H9 (cell line): ENCODE measurements at regions not wholly inside any gene's neighbourhood (a gene's known extent, or its start where the extent isn't known, plus 50 kb on each side); places are given as distances from the start of the nearest gene placed in this dataset.

ENCODE experiments used
- DNase-seq: peaks from one replicate; pipeline ENCODE4 v3.0.0-alpha.2; 2017
- H2AFZ ChIP-seq: one replicate; pipeline ENCODE4 v1.6.1; 2013; ENCODE audit warnings: mild to moderate bottlenecking, low read length, control low read depth, moderate library complexity
- H2AK5ac ChIP-seq: 2 replicates; pipeline ENCODE4 v1.6.1; 2013; ENCODE audit warnings: low read length, control low read depth, mixed read lengths; ENCODE audit not compliant: insufficient read length
- H2BK120ac ChIP-seq: one replicate; pipeline ENCODE4 v1.6.1; 2013; ENCODE audit warnings: low read depth, mild to moderate bottlenecking, low read length, control low read depth, inconsistent platforms; ENCODE audit not compliant: poor library complexity, severe bottlenecking
- H2BK12ac ChIP-seq: 2 replicates; pipeline ENCODE4 v1.6.1; 2013; ENCODE audit warnings: low read length, control low read depth, mixed read lengths, low read depth; ENCODE audit not compliant: insufficient read length
- H2BK15ac ChIP-seq: 2 replicates; pipeline ENCODE4 v1.6.1; 2013; ENCODE audit warnings: low read depth, low read length, control low read depth
- H2BK20ac ChIP-seq: one replicate; pipeline ENCODE4 v1.6.1; 2013; ENCODE audit warnings: low read depth, mild to moderate bottlenecking, low read length, control low read depth, inconsistent platforms; ENCODE audit not compliant: poor library complexity, severe bottlenecking
- H2BK5ac ChIP-seq: 2 replicates; pipeline ENCODE4 v1.6.1; 2013; ENCODE audit warnings: low read length, control low read depth, mixed read lengths; ENCODE audit not compliant: insufficient read length
- H3K14ac ChIP-seq: 2 replicates; pipeline ENCODE4 v1.6.1; 2013; ENCODE audit warnings: low read length, control low read depth; ENCODE audit not compliant: insufficient read depth
- H3K18ac ChIP-seq: 2 replicates; pipeline ENCODE4 v1.6.1; 2013; ENCODE audit warnings: low read depth, mild to moderate bottlenecking, mixed read lengths, low read length, control low read depth; ENCODE audit not compliant: insufficient read length
- H3K23ac ChIP-seq: 2 replicates; pipeline ENCODE4 v1.6.1; 2013; ENCODE audit warnings: low read length, control low read depth, mixed read lengths, low read depth; ENCODE audit not compliant: insufficient read length
- H3K23me2 ChIP-seq: 2 replicates; pipeline ENCODE4 v1.6.1; 2013; ENCODE audit warnings: low read depth, mild to moderate bottlenecking, mixed read lengths, low read length, control low read depth; ENCODE audit not compliant: insufficient read length, poor library complexity, severe bottlenecking
- H3K27ac ChIP-seq: 2 replicates; pipeline ENCODE4 v1.5.1; 2013; ENCODE audit warnings: low read length, control low read depth, mixed read lengths, low read depth; ENCODE audit not compliant: insufficient read length
- H3K27me3 ChIP-seq: 2 replicates; pipeline ENCODE4 v1.6.1; 2013; ENCODE audit warnings: low read length, control low read depth, inconsistent platforms; ENCODE audit not compliant: insufficient read depth
- H3K4ac ChIP-seq: 2 replicates; pipeline ENCODE4 v1.6.1; 2013; ENCODE audit warnings: low read depth, mild to moderate bottlenecking, control low read depth, inconsistent platforms, low read length, moderate library complexity
- H3K4me1 ChIP-seq: 2 replicates; pipeline ENCODE4 v1.6.1; 2013; ENCODE audit warnings: low read length, control low read depth, inconsistent platforms; ENCODE audit not compliant: insufficient read depth
- H3K4me2 ChIP-seq: 2 replicates; pipeline ENCODE4 v1.6.1; 2013; ENCODE audit warnings: low read length, control low read depth, mixed read lengths; ENCODE audit not compliant: insufficient read length, insufficient read depth
- H3K56ac ChIP-seq: 2 replicates; pipeline ENCODE4 v1.6.1; 2013; ENCODE audit warnings: low read depth, mild to moderate bottlenecking, mixed read lengths, low read length, control low read depth; ENCODE audit not compliant: insufficient read length
- H3K79me1 ChIP-seq: 2 replicates; pipeline ENCODE4 v1.6.1; 2013; ENCODE audit warnings: low read depth, mild to moderate bottlenecking, moderate library complexity, low read length, control low read depth, inconsistent platforms; ENCODE audit not compliant: insufficient read depth, poor library complexity, severe bottlenecking
- H3K79me2 ChIP-seq: 2 replicates; pipeline ENCODE4 v1.6.1; 2013; ENCODE audit warnings: low read length, control low read depth, inconsistent platforms; ENCODE audit not compliant: insufficient read depth
- H3K9ac ChIP-seq: 2 replicates; pipeline ENCODE4 v1.6.1; 2013; ENCODE audit warnings: low read length, control low read depth, mixed read lengths; ENCODE audit not compliant: insufficient read length; ENCODE audit errors: extremely low read depth
- H3K9me3 ChIP-seq: one replicate; pipeline ENCODE4 v1.6.1; 2013; ENCODE audit warnings: low read depth, low read length, inconsistent platforms; ENCODE audit not compliant: control insufficient read depth
- H3T11ph ChIP-seq: one replicate; pipeline ENCODE4 v1.6.1; 2013; ENCODE audit warnings: mild to moderate bottlenecking, low read length, control low read depth, inconsistent platforms
- H4K20me1 ChIP-seq: one replicate; pipeline ENCODE4 v1.6.1; 2013; ENCODE audit not compliant: control insufficient read depth, insufficient read length, insufficient read depth
- H4K5ac ChIP-seq: 2 replicates; pipeline ENCODE4 v1.6.1; 2013; ENCODE audit warnings: low read depth, mild to moderate bottlenecking, mixed read lengths, low read length, control low read depth; ENCODE audit not compliant: insufficient read length
- H4K8ac ChIP-seq: replicated peaks from 2 replicates; pipeline ENCODE4 v1.6.1; 2013; ENCODE audit warnings: low read length, control low read depth, mixed read lengths, low read depth; ENCODE audit not compliant: insufficient read length
- H4K91ac ChIP-seq: 2 replicates; pipeline ENCODE4 v1.6.1; 2013; ENCODE audit warnings: low read depth, mild to moderate bottlenecking, moderate library complexity, mixed read lengths, low read length, control low read depth; ENCODE audit not compliant: insufficient read length
- H3K27ac Mint-ChIP-seq, 3 experiments: 2 replicates in 2 of 3; 3 replicates in 1 of 3; pipeline ENCODE4 v1.8.0; 2020 to 2021; ENCODE audit warnings: mixed read lengths in 3 of 3, mild to moderate bottlenecking in 1 of 3, moderate library complexity in 1 of 3
- H3K27me3 Mint-ChIP-seq: 2 replicates; pipeline ENCODE4 v1.8.0; 2021; ENCODE audit warnings: low read depth, mild to moderate bottlenecking, moderate library complexity, mixed read lengths
- H3K36me3 Mint-ChIP-seq, 3 experiments: 2 replicates in 2 of 3; 3 replicates in 1 of 3; pipeline ENCODE4 v1.8.0; 2020 to 2021; ENCODE audit warnings: low read depth in 3 of 3, mixed read lengths in 3 of 3; ENCODE audit not compliant: insufficient read depth in 1 of 3
- H3K4me1 Mint-ChIP-seq, 2 experiments: 2 replicates each; pipeline ENCODE4 v1.8.0; 2020; ENCODE audit warnings: mixed read lengths in 2 of 2
- H3K4me3 Mint-ChIP-seq, 2 experiments: 2 replicates in 1 of 2; 3 replicates in 1 of 2; pipeline ENCODE4 v1.8.0; 2020 to 2021; ENCODE audit warnings: mild to moderate bottlenecking in 2 of 2, mixed read lengths in 2 of 2, moderate library complexity in 1 of 2
- H3K9me3 Mint-ChIP-seq, 2 experiments: 2 replicates in 1 of 2; 3 replicates in 1 of 2; pipeline ENCODE4 v1.8.0; 2020; ENCODE audit warnings: mild to moderate bottlenecking in 2 of 2, mixed read lengths in 2 of 2, moderate library complexity in 1 of 2
- WGBS: extraction: QIAGEN DNeasy Blood & Tissue Kit; methylation state at CpG from one replicate; pipeline ENCODE4 v1.1.7; 2013; ENCODE audit warnings: missing lambda C conversion rate, low lambda C conversion rate, mixed read lengths; ENCODE audit not compliant: insufficient read length; ENCODE audit errors: extremely low coverage; 5-methylcytosine and 5-hydroxymethylcytosine counted together
- TF ChIP-seq, protein P1 (sequence below): fragments of 200-600 bp; sonication (generic); conservative IDR thresholded peaks from 3 replicates; pipeline ENCODE4 v1.8.0; 2021; ENCODE audit warnings: antibody characterized with exemption, mild to moderate bottlenecking

DNA sequence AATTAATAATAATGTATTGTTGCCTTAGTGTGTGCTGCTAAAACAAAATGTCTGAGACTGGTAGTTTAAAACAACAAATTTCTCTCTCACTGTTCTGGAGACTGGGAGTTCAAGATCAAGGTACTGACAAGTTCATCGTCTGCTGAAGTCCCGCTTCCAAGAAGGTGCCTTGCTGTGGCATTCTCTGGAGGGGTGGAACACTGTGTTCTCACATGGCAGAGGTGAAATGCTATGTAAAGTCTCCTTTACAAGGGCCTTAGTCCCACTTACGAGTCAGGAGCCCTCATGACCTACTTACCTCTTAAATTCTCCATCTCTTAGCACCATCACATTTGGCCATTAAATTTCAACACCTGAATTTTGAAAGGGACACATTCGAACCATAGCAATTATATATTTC is 299.2 kb upstream of the RBMS1 start:
- no peak overlapping the region for H4K91ac ChIP-seq
- no peaks in the 10 kb centered on the region for H3K4me1 ChIP-seq
- H3K4me1 Mint-ChIP-seq: peaks cover 7 to 8% of the 10 kb centered on the region in 2 experiments
- no peak overlapping the region for H2BK5ac ChIP-seq
- H4K8ac ChIP-seq: no peak overlapping the region
- no peak overlapping the region for H2AFZ ChIP-seq
- no peak overlapping the region for H3K23ac ChIP-seq
- no peaks in the 10 kb centered on the region for H3K79me2 ChIP-seq
- H2AK5ac ChIP-seq: no peak overlapping the region
- no peak overlapping the region for H3K4me2 ChIP-seq
- no peak overlapping the region for H3K27ac Mint-ChIP-seq
- no peak overlapping the region for H3K4ac ChIP-seq
- no peak overlapping the region for H4K5ac ChIP-seq
- no peak overlapping the region for H3K18ac ChIP-seq
- no peak overlapping the region for H3K14ac ChIP-seq
- no peaks in the 10 kb centered on the region for H3K27me3 Mint-ChIP-seq
- H3T11ph ChIP-seq: no peak overlapping the region
- no peak overlapping the region for H2BK120ac ChIP-seq
- H3K23me2 ChIP-seq: no peaks in the 10 kb centered on the region
- H3K27ac ChIP-seq: no peak overlapping the region
- no peaks in the 10 kb centered on the region for H3K27me3 ChIP-seq
- H3K9ac ChIP-seq: no peak overlapping the region
- no peak overlapping the region for H2BK12ac ChIP-seq
- no peaks in the 10 kb centered on the region for H3K79me1 ChIP-seq
- no peaks in the 10 kb centered on the region for H3K9me3 ChIP-seq
- no peak overlapping the region for H2BK20ac ChIP-seq
- peaks cover 5 to 8% (median 6%) of the 10 kb centered on the region in 3 experiments for H3K36me3 Mint-ChIP-seq
- no peaks in the 10 kb centered on the region for H4K20me1 ChIP-seq
- peaks cover 9 to 13% of the 10 kb centered on the region in 2 experiments for H3K9me3 Mint-ChIP-seq
- H3K4me3 Mint-ChIP-seq: no peak overlapping the region
- TF ChIP-seq, protein P1, sequence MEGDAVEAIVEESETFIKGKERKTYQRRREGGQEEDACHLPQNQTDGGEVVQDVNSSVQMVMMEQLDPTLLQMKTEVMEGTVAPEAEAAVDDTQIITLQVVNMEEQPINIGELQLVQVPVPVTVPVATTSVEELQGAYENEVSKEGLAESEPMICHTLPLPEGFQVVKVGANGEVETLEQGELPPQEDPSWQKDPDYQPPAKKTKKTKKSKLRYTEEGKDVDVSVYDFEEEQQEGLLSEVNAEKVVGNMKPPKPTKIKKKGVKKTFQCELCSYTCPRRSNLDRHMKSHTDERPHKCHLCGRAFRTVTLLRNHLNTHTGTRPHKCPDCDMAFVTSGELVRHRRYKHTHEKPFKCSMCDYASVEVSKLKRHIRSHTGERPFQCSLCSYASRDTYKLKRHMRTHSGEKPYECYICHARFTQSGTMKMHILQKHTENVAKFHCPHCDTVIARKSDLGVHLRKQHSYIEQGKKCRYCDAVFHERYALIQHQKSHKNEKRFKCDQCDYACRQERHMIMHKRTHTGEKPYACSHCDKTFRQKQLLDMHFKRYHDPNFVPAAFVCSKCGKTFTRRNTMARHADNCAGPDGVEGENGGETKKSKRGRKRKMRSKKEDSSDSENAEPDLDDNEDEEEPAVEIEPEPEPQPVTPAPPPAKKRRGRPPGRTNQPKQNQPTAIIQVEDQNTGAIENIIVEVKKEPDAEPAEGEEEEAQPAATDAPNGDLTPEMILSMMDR: no peak
- no CpG with 5 or more reads among the region's 4 CpGs for WGBS
- no peak overlapping the region for H2BK15ac ChIP-seq
- DNase-seq: no peak
- H3K56ac ChIP-seq: no peak overlapping the region
